Left lung (tissue), 4 donors: ENCODE measurements at regions not wholly inside any gene's neighbourhood (a gene's known extent, or its start where the extent isn't known, plus 50 kb on each side); places are given as distances from the start of the nearest gene placed in this dataset.
A peak's percentile ranks its signal among the peaks of the same experiment; 100 is the strongest.

ENCODE experiments used
- ATAC-seq: fragments of 200-7000 bp; cut with Tn5 transposase; one replicate; pipeline ENCODE4 v1.9.1; 2020; ENCODE audit warnings: moderate library complexity
- DNase-seq, 4 donors: peaks; one replicate each; pipeline ENCODE4 v3.0.0-alpha.2; 2013 to 2020
- H3K27ac ChIP-seq, 2 donors: fragments of 200-600 bp; sonication (generic) in 1 of 2; one replicate each; pipeline versions ENCODE4 v1.5.0 to v1.8.0; 2020 to 2021
- H3K27me3 ChIP-seq, 2 donors: fragments of 200-600 bp; sonication (generic) in 1 of 2; one replicate each; pipeline versions ENCODE4 v1.5.0 to v1.8.0; 2020 to 2021
- H3K36me3 ChIP-seq, 2 donors: fragments of 200-600 bp; sonication (generic) in 1 of 2; one replicate each; pipeline versions ENCODE4 v1.5.0 to v1.8.0; 2020 to 2021
- H3K4me1 ChIP-seq, 2 donors: fragments of 200-600 bp; one replicate each; pipeline ENCODE4 v1.8.0; 2021
- H3K4me3 ChIP-seq, 2 donors: fragments of 200-600 bp; sonication (generic) in 1 of 2; one replicate each; pipeline versions ENCODE4 v1.5.0 to v1.8.0; 2020 to 2021; ENCODE audit warnings: mild to moderate bottlenecking in 1 of 2
- H3K9me3 ChIP-seq, 2 donors: fragments of 200-600 bp; sonication (generic) in 1 of 2; one replicate each; pipeline versions ENCODE4 v1.5.0 to v1.8.0; 2020 to 2021
- intact Hi-C, 2 donors: fragments of 100-400 bp; cut with DNase I; formaldehyde crosslinking; loops; one replicate each; pipeline versions ENCODE4 v1.11.2 to v1.14.2; 2022
- TF ChIP-seq, protein P1 (sequence below), 2 donors: fragments of 200-600 bp; sonication (generic) in 1 of 2; IDR thresholded peaks; one replicate each; pipeline versions ENCODE4 v1.5.0 to v1.8.0; 2021; ENCODE audit warnings: antibody characterized with exemption in 2 of 2
- donor health status: DM: no; HTN: yes; CAD: no.
- donor health status: DM: no; HTN: no; CAD: no.

GRCh38 chr3:25057379-25057778 lies 370.7 kb upstream of the RARB start:
- H3K4me3 ChIP-seq, result no peak overlapping the region
- H3K27ac ChIP-seq, result no peak overlapping the region
- H3K27me3 ChIP-seq, result no peaks in the 10 kb centered on the region
- H3K4me1 ChIP-seq, result no peaks in the 10 kb centered on the region
- TF ChIP-seq, protein P1, sequence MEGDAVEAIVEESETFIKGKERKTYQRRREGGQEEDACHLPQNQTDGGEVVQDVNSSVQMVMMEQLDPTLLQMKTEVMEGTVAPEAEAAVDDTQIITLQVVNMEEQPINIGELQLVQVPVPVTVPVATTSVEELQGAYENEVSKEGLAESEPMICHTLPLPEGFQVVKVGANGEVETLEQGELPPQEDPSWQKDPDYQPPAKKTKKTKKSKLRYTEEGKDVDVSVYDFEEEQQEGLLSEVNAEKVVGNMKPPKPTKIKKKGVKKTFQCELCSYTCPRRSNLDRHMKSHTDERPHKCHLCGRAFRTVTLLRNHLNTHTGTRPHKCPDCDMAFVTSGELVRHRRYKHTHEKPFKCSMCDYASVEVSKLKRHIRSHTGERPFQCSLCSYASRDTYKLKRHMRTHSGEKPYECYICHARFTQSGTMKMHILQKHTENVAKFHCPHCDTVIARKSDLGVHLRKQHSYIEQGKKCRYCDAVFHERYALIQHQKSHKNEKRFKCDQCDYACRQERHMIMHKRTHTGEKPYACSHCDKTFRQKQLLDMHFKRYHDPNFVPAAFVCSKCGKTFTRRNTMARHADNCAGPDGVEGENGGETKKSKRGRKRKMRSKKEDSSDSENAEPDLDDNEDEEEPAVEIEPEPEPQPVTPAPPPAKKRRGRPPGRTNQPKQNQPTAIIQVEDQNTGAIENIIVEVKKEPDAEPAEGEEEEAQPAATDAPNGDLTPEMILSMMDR (IDR thresholded peaks at IDR 0.05), result no peak
- intact Hi-C loops, result no loop called here
- ATAC-seq, result no peak
- no peaks in the 10 kb centered on the region for H3K9me3 ChIP-seq
- H3K36me3 ChIP-seq, result no peaks in the 10 kb centered on the region
- peak in 1 of 4 donors; percentile 39 for DNase-seq

- Histone ChIP-seq H3K27me3 (no peaks in the 10 kb centered on the region), H3K36me3 (no peaks in the 10 kb centered on the region), H3K4me1 (no peaks in the 10 kb centered on the region), H3K4me3 (no peak overlapping the region), H3K27ac (no peak overlapping the region), H3K9me3 (no peaks in the 10 kb centered on the region)
- no peak for DNase-seq
- intact Hi-C loops, result no loop called here
- TF ChIP-seq, protein P1 (IDR thresholded peaks at IDR 0.05), result no peak
- no peak for ATAC-seq
Observed at GRCh38 chr3:25064681-25065080, 363.4 kb upstream of the RARB start.

GRCh38 chr3:25069970-25070369 lies 358.1 kb upstream of the RARB start:
- DNase-seq, result no peak
- intact Hi-C loops, result no loop called here
- Histone ChIP-seq H3K27ac (no peak overlapping the region), H3K4me1 (no peaks in the 10 kb centered on the region), H3K9me3 (no peaks in the 10 kb centered on the region), H3K36me3 (no peaks in the 10 kb centered on the region), H3K27me3 (no peaks in the 10 kb centered on the region), H3K4me3 (no peak overlapping the region)
- ATAC-seq, result no peak
- TF ChIP-seq, protein P1 (IDR thresholded peaks at IDR 0.05), result no peak

DNA sequence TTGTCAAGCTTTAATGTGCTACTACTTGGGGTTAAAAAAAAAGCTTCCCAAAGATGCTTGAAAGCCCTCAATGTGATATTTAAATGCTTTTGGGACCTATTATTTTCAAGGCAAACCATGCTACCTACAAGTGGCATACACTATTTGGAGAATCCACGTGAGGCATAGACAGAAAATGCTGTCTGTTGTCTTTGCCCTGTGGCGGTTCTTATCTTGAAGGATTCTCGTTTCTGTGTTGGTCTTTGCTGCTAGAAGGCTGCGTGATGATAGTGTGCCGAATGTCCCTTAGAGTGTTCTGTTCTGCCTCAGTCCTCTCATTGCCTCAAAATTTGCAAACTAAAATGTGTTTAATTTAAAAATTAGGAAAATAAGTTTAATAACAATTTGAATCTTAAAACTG lies 356.2 kb upstream of the RARB start:
- intact Hi-C loops, result no loop called here
- Histone ChIP-seq H3K36me3 (no peaks in the 10 kb centered on the region), H3K4me3 (no peak overlapping the region), H3K27me3 (no peaks in the 10 kb centered on the region), H3K9me3 (no peaks in the 10 kb centered on the region), H3K27ac (no peak overlapping the region), H3K4me1 (no peaks in the 10 kb centered on the region)
- DNase-seq (no peak), ATAC-seq (no peak)
- TF ChIP-seq, protein P1 (IDR thresholded peaks at IDR 0.05), result no peak

DNA sequence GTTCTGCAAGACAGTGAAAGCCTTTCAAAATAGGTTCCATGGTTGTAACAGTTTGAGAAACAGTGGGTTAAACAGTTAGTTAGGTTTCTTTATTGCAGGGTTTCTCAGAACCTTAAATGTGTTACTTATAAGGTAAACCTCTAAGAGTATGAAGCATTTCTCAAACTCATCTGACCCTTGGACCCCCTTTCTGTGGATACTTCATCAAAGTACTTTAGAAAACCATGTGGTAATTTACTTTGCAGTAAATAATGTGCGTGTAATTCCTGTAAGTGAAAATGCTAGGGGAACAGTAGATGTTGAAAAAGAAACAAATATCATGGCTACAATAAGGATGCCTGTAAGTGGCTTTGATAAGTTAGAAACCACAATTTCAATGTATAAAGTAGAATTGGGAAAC lies 354.6 kb upstream of the RARB start:
- Histone ChIP-seq H3K9me3 (no peaks in the 10 kb centered on the region), H3K4me1 (no peaks in the 10 kb centered on the region), H3K36me3 (no peaks in the 10 kb centered on the region), H3K27ac (no peak overlapping the region), H3K27me3 (no peaks in the 10 kb centered on the region), H3K4me3 (no peak overlapping the region)
- intact Hi-C loops, result no loop called here
- TF ChIP-seq, protein P1 (IDR thresholded peaks at IDR 0.05), result no peak
- ATAC-seq (no peak), DNase-seq (no peak)
